ENCODE measurements at regions not wholly inside any gene's neighbourhood (a gene's known extent, or its start where the extent isn't known, plus 50 kb on each side); places are given as distances from the start of the nearest gene placed in this dataset.

- H3K4me3 ChIP-seq (ENCODE audit: severe bottlenecking): no peak overlapping the region
- ATAC-seq (ENCODE audit: low read depth): no peak
- no peaks in the 10 kb centered on the region for H3K4me1 ChIP-seq (ENCODE audit: insufficient read depth, poor library complexity, severe bottlenecking)
- no peaks in the 10 kb centered on the region for H3K36me3 ChIP-seq (ENCODE audit: low read depth)
- peaks cover 4% of the 10 kb centered on the region for H3K27me3 ChIP-seq (ENCODE audit: insufficient read depth, poor library complexity, severe bottlenecking)
- H3K27ac ChIP-seq (ENCODE audit: poor library complexity, severe bottlenecking): no peak overlapping the region
- TF ChIP-seq, protein P1, sequence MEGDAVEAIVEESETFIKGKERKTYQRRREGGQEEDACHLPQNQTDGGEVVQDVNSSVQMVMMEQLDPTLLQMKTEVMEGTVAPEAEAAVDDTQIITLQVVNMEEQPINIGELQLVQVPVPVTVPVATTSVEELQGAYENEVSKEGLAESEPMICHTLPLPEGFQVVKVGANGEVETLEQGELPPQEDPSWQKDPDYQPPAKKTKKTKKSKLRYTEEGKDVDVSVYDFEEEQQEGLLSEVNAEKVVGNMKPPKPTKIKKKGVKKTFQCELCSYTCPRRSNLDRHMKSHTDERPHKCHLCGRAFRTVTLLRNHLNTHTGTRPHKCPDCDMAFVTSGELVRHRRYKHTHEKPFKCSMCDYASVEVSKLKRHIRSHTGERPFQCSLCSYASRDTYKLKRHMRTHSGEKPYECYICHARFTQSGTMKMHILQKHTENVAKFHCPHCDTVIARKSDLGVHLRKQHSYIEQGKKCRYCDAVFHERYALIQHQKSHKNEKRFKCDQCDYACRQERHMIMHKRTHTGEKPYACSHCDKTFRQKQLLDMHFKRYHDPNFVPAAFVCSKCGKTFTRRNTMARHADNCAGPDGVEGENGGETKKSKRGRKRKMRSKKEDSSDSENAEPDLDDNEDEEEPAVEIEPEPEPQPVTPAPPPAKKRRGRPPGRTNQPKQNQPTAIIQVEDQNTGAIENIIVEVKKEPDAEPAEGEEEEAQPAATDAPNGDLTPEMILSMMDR (IDR thresholded peaks at IDR 0.05; ENCODE audit: poor library complexity, severe bottlenecking): no peak
- no peaks in the 10 kb centered on the region for H3K9me3 ChIP-seq (ENCODE audit: severe bottlenecking)
- DNase-seq (ENCODE audit: low spot score): no peak
Observed at GRCh38 chr6:19169366-19169765, 667.8 kb upstream of the ID4 start.

GRCh38 chr6:19175023-19175422, 662.1 kb upstream of the ID4 start:
- Histone ChIP-seq H3K36me3 (ENCODE audit: low read depth) (no peaks in the 10 kb centered on the region), H3K4me3 (ENCODE audit: severe bottlenecking) (no peak overlapping the region), H3K9me3 (ENCODE audit: severe bottlenecking) (no peaks in the 10 kb centered on the region), H3K27me3 (ENCODE audit: insufficient read depth, poor library complexity, severe bottlenecking) (peaks cover 4% of the 10 kb centered on the region), H3K4me1 (ENCODE audit: insufficient read depth, poor library complexity, severe bottlenecking) (no peaks in the 10 kb centered on the region), H3K27ac (ENCODE audit: poor library complexity, severe bottlenecking) (no peak overlapping the region)
- TF ChIP-seq, protein P1 (IDR thresholded peaks at IDR 0.05; ENCODE audit: poor library complexity, severe bottlenecking): no peak
- no peak for ATAC-seq (ENCODE audit: low read depth)
- DNase-seq (ENCODE audit: low spot score): no peak

- ATAC-seq (ENCODE audit: low read depth) (no peak), DNase-seq (ENCODE audit: low spot score) (no peak)
- Histone ChIP-seq H3K36me3 (ENCODE audit: low read depth) (no peaks in the 10 kb centered on the region), H3K4me1 (ENCODE audit: insufficient read depth, poor library complexity, severe bottlenecking) (no peaks in the 10 kb centered on the region), H3K4me3 (ENCODE audit: severe bottlenecking) (no peak overlapping the region), H3K27me3 (ENCODE audit: insufficient read depth, poor library complexity, severe bottlenecking) (no peaks in the 10 kb centered on the region), H3K9me3 (ENCODE audit: severe bottlenecking) (no peaks in the 10 kb centered on the region), H3K27ac (ENCODE audit: poor library complexity, severe bottlenecking) (no peak overlapping the region)
- TF ChIP-seq, protein P1 (IDR thresholded peaks at IDR 0.05; ENCODE audit: poor library complexity, severe bottlenecking): no peak
Observed at GRCh38 chr6:19180348-19181072, 656.7 kb upstream of the ID4 start.

GRCh38 chr6:19181211-19181610, 656.0 kb upstream of the ID4 start:
- no peaks in the 10 kb centered on the region for H3K9me3 ChIP-seq (ENCODE audit: severe bottlenecking)
- no peak overlapping the region for H3K27ac ChIP-seq (ENCODE audit: poor library complexity, severe bottlenecking)
- H3K27me3 ChIP-seq (ENCODE audit: insufficient read depth, poor library complexity, severe bottlenecking): no peaks in the 10 kb centered on the region
- DNase-seq (ENCODE audit: low spot score) (no peak), ATAC-seq (ENCODE audit: low read depth) (no peak)
- H3K4me3 ChIP-seq (ENCODE audit: severe bottlenecking): no peak overlapping the region
- TF ChIP-seq, protein P1 (IDR thresholded peaks at IDR 0.05; ENCODE audit: poor library complexity, severe bottlenecking): no peak
- no peaks in the 10 kb centered on the region for H3K4me1 ChIP-seq (ENCODE audit: insufficient read depth, poor library complexity, severe bottlenecking)
- no peaks in the 10 kb centered on the region for H3K36me3 ChIP-seq (ENCODE audit: low read depth)

GRCh38 chr6:19193624-19194023, 643.5 kb upstream of the ID4 start:
- DNase-seq (ENCODE audit: low spot score) (no peak), ATAC-seq (ENCODE audit: low read depth) (no peak)
- H3K27ac ChIP-seq (ENCODE audit: poor library complexity, severe bottlenecking): no peak overlapping the region
- no peaks in the 10 kb centered on the region for H3K27me3 ChIP-seq (ENCODE audit: insufficient read depth, poor library complexity, severe bottlenecking)
- no peaks in the 10 kb centered on the region for H3K4me1 ChIP-seq (ENCODE audit: insufficient read depth, poor library complexity, severe bottlenecking)
- no peaks in the 10 kb centered on the region for H3K36me3 ChIP-seq (ENCODE audit: low read depth)
- no peak overlapping the region for H3K4me3 ChIP-seq (ENCODE audit: severe bottlenecking)
- TF ChIP-seq, protein P1 (IDR thresholded peaks at IDR 0.05; ENCODE audit: poor library complexity, severe bottlenecking): no peak
- no peaks in the 10 kb centered on the region for H3K9me3 ChIP-seq (ENCODE audit: severe bottlenecking)

All from RWPE2 (cell line).